Endothelial cell of umbilical vein (primary cell): ENCODE measurements at regions not wholly inside any gene's neighbourhood (a gene's known extent, or its start where the extent isn't known, plus 50 kb on each side); places are given as distances from the start of the nearest gene placed in this dataset.

Experiments used
- BruUV-seq: library from RNA; stranded (reverse); fragments of 400-500 nt; replicated peaks from 2 replicates; lab custom pipeline; 2021; lab: Mats Ljungman, UMichigan
- CTCF ChIA-PET: fragments of 300-600, 350-600 bp; sonication (Branson Sonifier 250); formaldehyde crosslinking; loops from one replicate; lab custom pipeline; 2021; ENCODE audit warnings: antibody characterized with exemption, inconsistent platforms; lab: Charles Lee
- POLR2A ChIA-PET: fragments of 300-600, 350-600 bp; sonication (Branson Sonifier 250); formaldehyde crosslinking; loops from one replicate; lab custom pipeline; 2021; ENCODE audit warnings: antibody characterized with exemption, inconsistent platforms; lab: Charles Lee
- DNase-seq: peaks from one replicate; pipeline ENCODE4 v3.0.0-alpha.2; 2011; ENCODE audit warnings: low read depth, low spot score
- FAIRE-seq: peaks from 2 replicates; lab custom pipeline; 2011; peaks lifted over from hg19 to GRCh38; lab: Jason Lieb, UNC
- H2AFZ ChIP-seq: 2 replicates; pipeline ENCODE4 v1.6.0; 2012; ENCODE audit warnings: low read depth, low read length, control low read depth, inconsistent platforms
- H3K27ac ChIP-seq: 2 replicates; pipeline ENCODE4 v1.5.1; 2011; ENCODE audit warnings: low read depth, mild to moderate bottlenecking, control low read depth, low read length, moderate library complexity; ENCODE audit not compliant: insufficient read depth
- H3K27me3 ChIP-seq, 2 experiments: 2 replicates each; pipeline versions ENCODE4 v1.6.0 to v1.6.1; 2011; ENCODE audit warnings: low read length in 2 of 2, mixed read lengths in 1 of 2; ENCODE audit not compliant: control insufficient read depth in 2 of 2, insufficient read depth in 2 of 2
- H3K36me3 ChIP-seq, 2 experiments: 2 replicates in 1 of 2; 3 replicates in 1 of 2; pipeline ENCODE4 v1.5.1; 2011; ENCODE audit warnings: low read length in 2 of 2, mild to moderate bottlenecking in 1 of 2, moderate library complexity in 1 of 2; ENCODE audit not compliant: control insufficient read depth in 2 of 2, insufficient read depth in 2 of 2; ENCODE audit errors: extremely low read depth in 1 of 2
- H3K4me1 ChIP-seq: 3 replicates; pipeline ENCODE4 v1.5.1; 2011; ENCODE audit warnings: mild to moderate bottlenecking, low read length; ENCODE audit not compliant: control insufficient read depth, insufficient read depth; ENCODE audit errors: extremely low read depth
- H3K4me2 ChIP-seq: 2 replicates; pipeline ENCODE4 v1.6.1; 2011; ENCODE audit warnings: low read length, control low read depth, mixed read lengths; ENCODE audit not compliant: insufficient read depth
- H3K4me3 ChIP-seq, 3 experiments: fragments of 200-600 bp in 1 of 3; sonication (generic), shearing (Covaris generic) in 1 of 3; replicated peaks in 1 of 3; 2 replicates each; pipeline ENCODE4 v1.5.1; 2011 to 2016; ENCODE audit warnings: control low read depth in 3 of 3, low read length in 3 of 3, mild to moderate bottlenecking in 2 of 3, inconsistent platforms in 1 of 3, low read depth in 1 of 3, moderate library complexity in 1 of 3; ENCODE audit not compliant: insufficient read depth in 1 of 3
- H3K79me2 ChIP-seq: 2 replicates; pipeline ENCODE4 v1.6.0; 2012; ENCODE audit warnings: low read length, inconsistent platforms; ENCODE audit not compliant: control insufficient read depth, insufficient read depth
- H3K9ac ChIP-seq: replicated peaks from 2 replicates; pipeline ENCODE3; 2011; ENCODE audit warnings: low read length, control low read depth; ENCODE audit not compliant: insufficient read depth; ENCODE audit errors: extremely low read depth
- H3K9me1 ChIP-seq: replicated peaks from 3 replicates; pipeline ENCODE4 v1.6.0; 2011; ENCODE audit warnings: mild to moderate bottlenecking, low read length; ENCODE audit not compliant: control insufficient read depth, insufficient read depth; ENCODE audit errors: extremely low read depth
- H3K9me3 ChIP-seq: replicated peaks from 2 replicates; pipeline ENCODE4 v1.5.1; 2012; ENCODE audit warnings: low read length, inconsistent platforms; ENCODE audit not compliant: control insufficient read depth, insufficient read depth
- H4K20me1 ChIP-seq: replicated peaks from 2 replicates; pipeline ENCODE3; 2011; ENCODE audit warnings: mild to moderate bottlenecking, low read length; ENCODE audit not compliant: control insufficient read depth, insufficient read depth; ENCODE audit errors: extremely low read depth
- EZH2 ChIP-seq: IDR thresholded peaks from 2 replicates; pipeline ENCODE4 v1.6.1; 2012; ENCODE audit warnings: borderline replicate concordance, low read depth, mild to moderate bottlenecking, moderate library complexity, low read length, inconsistent platforms; ENCODE audit not compliant: severe bottlenecking
- FOS ChIP-seq: IDR thresholded peaks from 2 replicates; pipeline ENCODE4 v1.6.1; 2011; ENCODE audit warnings: mild to moderate bottlenecking, low read length, moderate library complexity, borderline replicate concordance; ENCODE audit not compliant: insufficient read depth
- GATA2 ChIP-seq: IDR thresholded peaks from 2 replicates; pipeline ENCODE4 v1.7.0; 2011; ENCODE audit warnings: low read depth, mild to moderate bottlenecking, moderate library complexity, mixed read lengths, low read length; ENCODE audit not compliant: insufficient read length, insufficient read depth
- JUN ChIP-seq: IDR thresholded peaks from 2 replicates; pipeline ENCODE4 v1.6.1; 2011; ENCODE audit warnings: borderline replicate concordance, low read depth; ENCODE audit not compliant: insufficient read length, insufficient read depth
- MYC ChIP-seq: IDR thresholded peaks from one replicate; pipeline ENCODE4 v1.6.1; 2011; ENCODE audit warnings: mild to moderate bottlenecking, low read depth, low read length
- POLR2A ChIP-seq: IDR thresholded peaks from 2 replicates; pipeline ENCODE4 v1.6.1; 2012; ENCODE audit warnings: low read depth, mild to moderate bottlenecking, control low read depth, low read length
- POLR2AphosphoS5 ChIP-seq: IDR thresholded peaks from 2 replicates; pipeline ENCODE4 v1.6.1; 2012; ENCODE audit warnings: low read depth, mild to moderate bottlenecking, control low read depth, low read length, moderate library complexity; ENCODE audit not compliant: insufficient read depth
- dilution Hi-C: fragments of 300-500 bp; cut with MboI; formaldehyde crosslinking; loops from one replicate; pipeline ENCODE4 v1.15.0; 2019; ENCODE audit warnings: low sequenced_read_pairs; ENCODE audit not compliant: extremely low pct_ligation_motif_present
- intact Hi-C: fragments of 100-400 bp; cut with micrococcal nuclease; formaldehyde crosslinking; loops from one replicate; pipeline ENCODE4 v1.10.0; 2022
- TF ChIP-seq, protein P1 (sequence below): IDR thresholded peaks from 2 replicates; pipeline ENCODE4 v1.6.1; 2011; ENCODE audit not compliant: insufficient read depth, insufficient read length
- TF ChIP-seq, protein P2 (sequence below), 2 donors: IDR thresholded peaks; 1 replicate in 1 of 2; 2 replicates in 1 of 2; pipeline ENCODE4 v1.5.1; 2011; ENCODE audit warnings: low read length in 2 of 2, mild to moderate bottlenecking in 2 of 2, moderate library complexity in 2 of 2, control low read depth in 1 of 2, inconsistent platforms in 1 of 2, low read depth in 1 of 2; ENCODE audit not compliant: insufficient read depth in 1 of 2; ENCODE audit errors: extremely low read depth in 1 of 2

DNA sequence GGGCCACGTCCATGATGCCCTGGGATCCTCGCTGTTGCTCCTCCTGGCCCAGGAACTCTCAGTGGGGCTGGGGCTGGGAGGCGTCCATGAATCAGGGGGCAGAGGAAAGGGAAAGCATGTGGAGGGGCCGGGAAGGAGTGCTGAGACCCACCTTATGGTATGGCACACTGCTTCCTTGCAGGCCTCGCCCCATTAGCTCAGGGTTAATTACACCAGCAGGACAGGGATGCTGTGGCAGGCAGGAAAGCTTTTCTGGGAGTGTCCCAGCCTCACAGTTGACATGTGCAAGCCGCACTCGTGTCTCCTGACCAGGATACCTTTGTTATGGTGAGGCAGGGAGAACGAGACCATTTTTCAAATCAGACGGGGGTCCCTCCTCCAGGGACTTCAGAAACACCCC, 109.7 kb upstream of the PCBD1 start:
- Histone ChIP-seq H3K27me3 (peaks cover 4 to 12% of the 10 kb centered on the region in 2 experiments), H3K9me3 (no peaks in the 10 kb centered on the region), H3K9me1 (no peaks in the 10 kb centered on the region), H3K36me3 (no peaks in the 10 kb centered on the region), H4K20me1 (no peaks in the 10 kb centered on the region), H3K4me2 (no peak overlapping the region), H3K4me3 (no peak overlapping the region), H3K4me1 (no peaks in the 10 kb centered on the region), H3K27ac (no peak overlapping the region), H3K9ac (no peak overlapping the region), H2AFZ (no peak overlapping the region), H3K79me2 (no peaks in the 10 kb centered on the region)
- intact Hi-C loops (no loop called here), dilution Hi-C loops (no loop called here)
- BruUV-seq, result no TSS peak
- DNase-seq (no peak), FAIRE-seq (no peak)
- POLR2A ChIA-PET, result no interaction called here
- TF ChIP-seq POLR2AphosphoS5, result no peak
- no peak for TF ChIP-seq MYC
- TF ChIP-seq EZH2, result no peak
- TF ChIP-seq, protein P1, sequence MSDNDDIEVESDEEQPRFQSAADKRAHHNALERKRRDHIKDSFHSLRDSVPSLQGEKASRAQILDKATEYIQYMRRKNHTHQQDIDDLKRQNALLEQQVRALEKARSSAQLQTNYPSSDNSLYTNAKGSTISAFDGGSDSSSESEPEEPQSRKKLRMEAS, result no peak
- TF ChIP-seq POLR2A, result no peak
- TF ChIP-seq FOS, result no peak
- TF ChIP-seq, protein P2, sequence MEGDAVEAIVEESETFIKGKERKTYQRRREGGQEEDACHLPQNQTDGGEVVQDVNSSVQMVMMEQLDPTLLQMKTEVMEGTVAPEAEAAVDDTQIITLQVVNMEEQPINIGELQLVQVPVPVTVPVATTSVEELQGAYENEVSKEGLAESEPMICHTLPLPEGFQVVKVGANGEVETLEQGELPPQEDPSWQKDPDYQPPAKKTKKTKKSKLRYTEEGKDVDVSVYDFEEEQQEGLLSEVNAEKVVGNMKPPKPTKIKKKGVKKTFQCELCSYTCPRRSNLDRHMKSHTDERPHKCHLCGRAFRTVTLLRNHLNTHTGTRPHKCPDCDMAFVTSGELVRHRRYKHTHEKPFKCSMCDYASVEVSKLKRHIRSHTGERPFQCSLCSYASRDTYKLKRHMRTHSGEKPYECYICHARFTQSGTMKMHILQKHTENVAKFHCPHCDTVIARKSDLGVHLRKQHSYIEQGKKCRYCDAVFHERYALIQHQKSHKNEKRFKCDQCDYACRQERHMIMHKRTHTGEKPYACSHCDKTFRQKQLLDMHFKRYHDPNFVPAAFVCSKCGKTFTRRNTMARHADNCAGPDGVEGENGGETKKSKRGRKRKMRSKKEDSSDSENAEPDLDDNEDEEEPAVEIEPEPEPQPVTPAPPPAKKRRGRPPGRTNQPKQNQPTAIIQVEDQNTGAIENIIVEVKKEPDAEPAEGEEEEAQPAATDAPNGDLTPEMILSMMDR (IDR thresholded peaks at IDR 0.05; ENCODE audit: extremely low read depth in 1 of 2, insufficient read depth in 1 of 2, low read depth in 1 of 2, low read length in 2 of 2), result no peak
- TF ChIP-seq JUN, result no peak
- no peak for TF ChIP-seq GATA2
- CTCF ChIA-PET, result interaction anchor here (1.3 kb wide), 2 partner anchors 9 to 24 kb away, joined by 4 to 5 read pairs; no protein-coding TSS in a partner anchor
